HEK293 (cell line): ENCODE measurements at regions not wholly inside any gene's neighbourhood (a gene's known extent, or its start where the extent isn't known, plus 50 kb on each side); places are given as distances from the start of the nearest gene placed in this dataset.

Experiments
- CTCF ChIA-PET: fragments of 350-600 bp; formaldehyde crosslinking; extraction: SDS; loops from one replicate; lab custom pipeline; 2021; ENCODE audit warnings: antibody characterized with exemption; lab: Yijun Ruan, JAX
- POLR2A ChIA-PET: fragments of 300-600 bp; formaldehyde crosslinking; extraction: SDS; loops from one replicate; lab custom pipeline; 2020; ENCODE audit warnings: antibody characterized with exemption, inconsistent platforms; lab: Yijun Ruan, JAX
- H3K27ac ChIP-seq: fragments of 200-500 bp; sonication (Bioruptor generic); 2 replicates; pipeline ENCODE4 v1.5.1; 2014; ENCODE audit warnings: low read depth, low read length, control low read depth, inconsistent platforms; ENCODE audit errors: extremely low read depth
- H3K36me3 ChIP-seq, 2 experiments: fragments of 200-500 bp in 1 of 2; sonication (Bioruptor generic) in 1 of 2; 1 replicate in 1 of 2; 2 replicates in 1 of 2; pipeline ENCODE4 v1.5.1; 2014 to 2017; ENCODE audit warnings: inconsistent platforms in 2 of 2, low read length in 2 of 2; ENCODE audit not compliant: control insufficient read depth in 2 of 2, insufficient read depth in 1 of 2
- H3K4me1 ChIP-seq: fragments of 200-500 bp; sonication (Bioruptor generic); 2 replicates; pipeline ENCODE4 v1.5.1; 2014; ENCODE audit warnings: mild to moderate bottlenecking, low read length, inconsistent platforms; ENCODE audit not compliant: control insufficient read depth, insufficient read depth
- H3K4me3 ChIP-seq: 2 replicates; pipeline ENCODE4 v1.5.1; 2011; ENCODE audit warnings: low read depth, mild to moderate bottlenecking, control low read depth, low read length, moderate library complexity
- H3K9me3 ChIP-seq: fragments of 200-500 bp; sonication (Bioruptor generic); 2 replicates; pipeline ENCODE4 v1.5.1; 2014; ENCODE audit warnings: low read depth, low read length, inconsistent platforms; ENCODE audit not compliant: control insufficient read depth, insufficient read depth
- EGR2 ChIP-seq: fragments of 450-650 bp; formaldehyde crosslinking; IDR thresholded peaks from 2 replicates; pipeline ENCODE4 v1.5.1; 2016; ENCODE audit warnings: low read depth, missing biosample characterization, missing genetic modification characterization
- GFI1B ChIP-seq: fragments of 450-650 bp; formaldehyde crosslinking; IDR thresholded peaks from 2 replicates; pipeline ENCODE4 v1.5.1; 2016; ENCODE audit warnings: missing biosample characterization, missing genetic modification characterization
- GLI2 ChIP-seq: fragments of 450-650 bp; formaldehyde crosslinking; IDR thresholded peaks from 2 replicates; pipeline ENCODE4; 2017; ENCODE audit warnings: missing biosample characterization, missing genetic modification characterization, low read depth, borderline replicate concordance
- KLF10 ChIP-seq: fragments of 450-650 bp; IDR thresholded peaks from 2 replicates; pipeline ENCODE4 v1.5.1; 2018; ENCODE audit warnings: missing biosample characterization, mild to moderate bottlenecking, missing genetic modification characterization
- KLF8 ChIP-seq: fragments of 450-650 bp; formaldehyde crosslinking; IDR thresholded peaks from 2 replicates; pipeline ENCODE4 v1.5.1; 2016; ENCODE audit warnings: missing biosample characterization, missing genetic modification characterization
- OSR2 ChIP-seq: fragments of 450-650 bp; formaldehyde crosslinking; IDR thresholded peaks from 2 replicates; pipeline ENCODE4 v1.5.1; 2016; ENCODE audit warnings: missing biosample characterization, missing genetic modification characterization
- PRDM1 ChIP-seq: fragments of 450-650 bp; formaldehyde crosslinking; IDR thresholded peaks from 2 replicates; pipeline ENCODE4; 2016; ENCODE audit warnings: missing biosample characterization, missing genetic modification characterization
- TCF7L2 ChIP-seq: IDR thresholded peaks from 2 replicates; pipeline ENCODE4 v1.6.1; 2011; ENCODE audit warnings: low read depth, mild to moderate bottlenecking, inconsistent platforms, low read length, moderate library complexity, borderline replicate concordance
- TSHZ1 ChIP-seq: fragments of 450-650 bp; formaldehyde crosslinking; IDR thresholded peaks from 2 replicates; pipeline ENCODE4 v1.5.1; 2016; ENCODE audit warnings: missing biosample characterization, missing genetic modification characterization, borderline replicate concordance
- ZBTB17 ChIP-seq: fragments of 450-650 bp; formaldehyde crosslinking; IDR thresholded peaks from 2 replicates; pipeline ENCODE4 v1.5.1; 2016; ENCODE audit warnings: missing biosample characterization, missing genetic modification characterization
- ZFP41 ChIP-seq: fragments of 450-650 bp; formaldehyde crosslinking; IDR thresholded peaks from 2 replicates; pipeline ENCODE4 v1.5.1; 2016; ENCODE audit warnings: missing biosample characterization, missing genetic modification characterization, borderline replicate concordance
- ZNF10 ChIP-seq: fragments of 450-650 bp; formaldehyde crosslinking; IDR thresholded peaks from 2 replicates; pipeline ENCODE4 v1.5.1; 2017; ENCODE audit warnings: missing biosample characterization, missing genetic modification characterization
- ZNF132 ChIP-seq: fragments of 450-650 bp; formaldehyde crosslinking; IDR thresholded peaks from 2 replicates; pipeline ENCODE4 v1.5.1; 2017; ENCODE audit warnings: missing biosample characterization, missing genetic modification characterization, borderline replicate concordance
- ZNF140 ChIP-seq: fragments of 450-650 bp; formaldehyde crosslinking; IDR thresholded peaks from 2 replicates; pipeline ENCODE4 v1.5.1; 2016; ENCODE audit warnings: missing biosample characterization, missing genetic modification characterization
- ZNF221 ChIP-seq: fragments of 450-650 bp; formaldehyde crosslinking; IDR thresholded peaks from 2 replicates; pipeline ENCODE4 v1.5.1; 2017; ENCODE audit warnings: missing biosample characterization, missing genetic modification characterization, borderline replicate concordance
- ZNF23 ChIP-seq: fragments of 450-650 bp; formaldehyde crosslinking; IDR thresholded peaks from 2 replicates; pipeline ENCODE4 v1.5.1; 2016; ENCODE audit warnings: missing biosample characterization, missing genetic modification characterization, borderline replicate concordance
- ZNF280D ChIP-seq: fragments of 450-650 bp; formaldehyde crosslinking; IDR thresholded peaks from 2 replicates; pipeline ENCODE4 v1.5.1; 2016; ENCODE audit warnings: missing biosample characterization, missing genetic modification characterization
- ZNF292 ChIP-seq: fragments of 450-650 bp; formaldehyde crosslinking; IDR thresholded peaks from 2 replicates; pipeline ENCODE4 v1.5.1; 2016; ENCODE audit warnings: low read depth, missing biosample characterization, missing genetic modification characterization, borderline replicate concordance
- ZNF354C ChIP-seq: fragments of 450-650 bp; formaldehyde crosslinking; IDR thresholded peaks from 2 replicates; pipeline ENCODE4 v1.5.1; 2016; ENCODE audit warnings: missing biosample characterization, missing genetic modification characterization, low read depth, borderline replicate concordance
- ZNF391 ChIP-seq: fragments of 450-650 bp; formaldehyde crosslinking; IDR thresholded peaks from 2 replicates; pipeline ENCODE4 v1.5.1; 2016; ENCODE audit warnings: low read depth, missing biosample characterization, missing genetic modification characterization, borderline replicate concordance
- ZNF529 ChIP-seq: fragments of 450-650 bp; formaldehyde crosslinking; IDR thresholded peaks from 2 replicates; pipeline ENCODE4 v1.5.1; 2017; ENCODE audit warnings: missing genetic modification characterization, missing biosample characterization; ENCODE audit not compliant: insufficient replicate concordance
- ZNF544 ChIP-seq: fragments of 450-650 bp; formaldehyde crosslinking; IDR thresholded peaks from 2 replicates; pipeline ENCODE4 v1.5.0; 2017; ENCODE audit warnings: missing biosample characterization, missing genetic modification characterization
- ZNF626 ChIP-seq: fragments of 450-650 bp; sonication (Bioruptor Pico); formaldehyde crosslinking; IDR thresholded peaks from 2 replicates; pipeline ENCODE4 v1.5.1; 2018; ENCODE audit warnings: missing biosample characterization, missing genetic modification characterization, inconsistent platforms
- ZNF670 ChIP-seq: fragments of 450-650 bp; formaldehyde crosslinking; IDR thresholded peaks from 2 replicates; pipeline ENCODE4 v1.5.1; 2016; ENCODE audit warnings: missing biosample characterization, missing genetic modification characterization, low read depth
- ZNF707 ChIP-seq: fragments of 450-650 bp; formaldehyde crosslinking; IDR thresholded peaks from 2 replicates; pipeline ENCODE4 v1.5.1; 2016; ENCODE audit warnings: missing biosample characterization, missing genetic modification characterization
- ZNF830 ChIP-seq: fragments of 450-650 bp; IDR thresholded peaks from 2 replicates; pipeline ENCODE4 v1.5.0; 2018; ENCODE audit warnings: missing biosample characterization, missing genetic modification characterization, low read depth, mild to moderate bottlenecking, moderate library complexity

- TF ChIP-seq TSHZ1 (tag by site-specific recombination) (no peak), ZNF544 (tag by site-specific recombination) (no peak), TCF7L2 (no peak)
- TF ChIP-seq, all 188 proteins: peak for 0
These were observed 125.1 kb downstream of the NCOR2 start (continued) for GRCh38 chr12:124442281-124442680.

GRCh38 chr12:124441443-124442194, 125.8 kb downstream of the NCOR2 start:
- no peaks in the 10 kb centered on the region for H3K4me1 ChIP-seq
- H3K4me3 ChIP-seq: no peak overlapping the region
- CTCF ChIA-PET: interaction anchor here (1.3 kb wide), 1 partner anchor 325 kb away, joined by 3 read pairs; no protein-coding TSS in a partner anchor
- H3K9me3 ChIP-seq: no peaks in the 10 kb centered on the region
- TF ChIP-seq KLF8 (tag by site-specific recombination) (no peak), ZNF140 (tag by site-specific recombination) (no peak), ZNF10 (tag by site-specific recombination) (no peak), ZNF830 (tag by site-specific recombination) (no peak), GLI2 (no peak), ZNF391 (tag by site-specific recombination) (no peak), EGR2 (tag by site-specific recombination) (no peak), ZBTB17 (tag by site-specific recombination) (no peak), ZNF221 (no peak), ZNF23 (no peak)
- TF ChIP-seq, all 188 proteins: peak for 0
- Histone ChIP-seq H3K36me3 (peaks cover 3 to 22% of the 10 kb centered on the region in 2 experiments; a peak in 2 of 3 replicates), H3K27ac (no peak overlapping the region)
- POLR2A ChIA-PET: no interaction called here

- H3K27ac ChIP-seq: no peak overlapping the region
- H3K9me3 ChIP-seq: no peaks in the 10 kb centered on the region
- no peak overlapping the region for H3K4me3 ChIP-seq
- CTCF ChIA-PET: interaction anchor here (0.6 to 1.3 kb wide), 2 partner anchors 326 to 933 kb away, joined by 3 read pairs; no protein-coding TSS in a partner anchor
- no peaks in the 10 kb centered on the region for H3K4me1 ChIP-seq
- POLR2A ChIA-PET: no interaction called here
- H3K36me3 ChIP-seq: peaks cover 3 to 23% of the 10 kb centered on the region in 2 experiments; a peak in 2 of 3 replicates
- TF ChIP-seq ZNF626 (tag by site-specific recombination): no peak
- no peak for TF ChIP-seq ZNF10 (tag by site-specific recombination)
- TF ChIP-seq KLF8 (tag by site-specific recombination): no peak
- TF ChIP-seq ZNF670: no peak
- TF ChIP-seq ZNF132 (tag by site-specific recombination): no peak
- TF ChIP-seq EGR2 (tag by site-specific recombination): no peak
- TF ChIP-seq ZNF707 (tag by site-specific recombination): no peak
- no peak for TF ChIP-seq PRDM1
- TF ChIP-seq OSR2 (tag by site-specific recombination): no peak
- TF ChIP-seq GFI1B: no peak
- TF ChIP-seq ZNF529 (tag by site-specific recombination): no peak
- no peak for TF ChIP-seq ZNF354C (tag by site-specific recombination)
- TF ChIP-seq GLI2: no peak
- no peak for TF ChIP-seq ZFP41
- TF ChIP-seq KLF10 (tag by site-specific recombination): no peak
- no peak for TF ChIP-seq ZNF292
- no peak for TF ChIP-seq ZNF280D (tag by site-specific recombination)
These were observed 126.5 kb downstream of the NCOR2 start for GRCh38 chr12:124440841-124441381.
